Caco-2 (cell line): ENCODE measurements at regions not wholly inside any gene's neighbourhood (a gene's known extent, or its start where the extent isn't known, plus 50 kb on each side); places are given as distances from the start of the nearest gene placed in this dataset.

ENCODE experiments used
- BruUV-seq: library from RNA; stranded (reverse); fragments of 400-500 nt; replicated peaks from 2 replicates; lab custom pipeline; 2021; lab: Mats Ljungman, UMichigan
- CTCF ChIA-PET: fragments of 300-600 bp; sonication (Branson Sonifier 250); formaldehyde crosslinking; loops from one replicate; lab custom pipeline; 2022; ENCODE audit warnings: antibody characterized with exemption; lab: Charles Lee
- POLR2A ChIA-PET: fragments of 300-600 bp; sonication (Branson Sonifier 250); formaldehyde crosslinking; loops from one replicate; lab custom pipeline; 2022; ENCODE audit warnings: antibody characterized with exemption; lab: Charles Lee
- DNase-seq, 2 experiments: peaks; one replicate each; pipeline versions ENCODE4 v3.0.0 to v3.0.0-alpha.2; 2020 to 2022
- H3K27me3 ChIP-seq: replicated peaks from 2 replicates; pipeline ENCODE4 v1.6.0; 2011; ENCODE audit warnings: low read length; ENCODE audit not compliant: control insufficient read depth, insufficient read depth
- H3K36me3 ChIP-seq: 2 replicates; pipeline ENCODE4 v1.5.1; 2011; ENCODE audit warnings: low read length; ENCODE audit not compliant: control insufficient read depth, insufficient read depth
- H3K4me1 ChIP-seq: fragments of 250-450 bp; sonication (Bioruptor Pico); 2 replicates; pipeline ENCODE4 v1.5.1; 2020; ENCODE audit warnings: mild to moderate bottlenecking
- H3K4me3 ChIP-seq: 2 replicates; pipeline ENCODE4 v1.5.1; 2011; ENCODE audit warnings: low read depth, mild to moderate bottlenecking, control low read depth, low read length
- H3K9me3 ChIP-seq: fragments of 250-450 bp; sonication (Bioruptor Pico); 2 replicates; pipeline ENCODE4 v1.5.1; 2020; ENCODE audit warnings: mild to moderate bottlenecking, moderate library complexity
- H3K27ac Mint-ChIP-seq: one replicate; pipeline ENCODE4 v1.8.0; 2022; ENCODE audit warnings: mixed read lengths; ENCODE audit not compliant: unreplicated experiment
- H3K27me3 Mint-ChIP-seq: one replicate; pipeline ENCODE4 v1.8.0; 2022; ENCODE audit warnings: mixed read lengths; ENCODE audit not compliant: insufficient read depth, unreplicated experiment
- H3K36me3 Mint-ChIP-seq: one replicate; pipeline ENCODE4 v1.8.0; 2022; ENCODE audit warnings: mild to moderate bottlenecking, mixed read lengths; ENCODE audit not compliant: insufficient read depth, unreplicated experiment
- H3K4me1 Mint-ChIP-seq: one replicate; pipeline ENCODE4 v1.8.0; 2022; ENCODE audit warnings: low read depth, mixed read lengths; ENCODE audit not compliant: unreplicated experiment
- H3K4me3 Mint-ChIP-seq: one replicate; pipeline ENCODE4 v1.8.0; 2022; ENCODE audit warnings: mild to moderate bottlenecking, moderate library complexity, mixed read lengths; ENCODE audit not compliant: unreplicated experiment
- H3K9me3 Mint-ChIP-seq: one replicate; pipeline ENCODE4 v1.8.0; 2022; ENCODE audit warnings: mixed read lengths; ENCODE audit not compliant: unreplicated experiment
- intact Hi-C: fragments of 100-400 bp; cut with micrococcal nuclease; formaldehyde crosslinking; loops from one replicate; pipeline ENCODE4 v1.10.0; 2022; ENCODE audit not compliant: unreplicated experiment
- TF ChIP-seq, protein P1 (sequence below), 2 experiments: fragments of 200-600 bp in 1 of 2; IDR thresholded peaks; 1 replicate in 1 of 2; 2 replicates in 1 of 2; pipeline versions ENCODE4 v1.5.1 to v1.8.0; 2011 to 2022; ENCODE audit warnings: antibody characterized with exemption in 1 of 2, control low read depth in 1 of 2, inconsistent platforms in 1 of 2, low read depth in 1 of 2, low read length in 1 of 2, mild to moderate bottlenecking in 1 of 2, moderate library complexity in 1 of 2; ENCODE audit not compliant: insufficient read depth in 1 of 2, severe bottlenecking in 1 of 2, unreplicated experiment in 1 of 2

- ChIA-PET POLR2A (no interaction called here), CTCF (no interaction called here)
- H3K9me3 Mint-ChIP-seq, result no peaks in the 10 kb centered on the region
- BruUV-seq, result no TSS peak
- H3K27ac Mint-ChIP-seq, result no peak overlapping the region
- H3K9me3 ChIP-seq, result no peaks in the 10 kb centered on the region
- H3K36me3 Mint-ChIP-seq, result no peaks in the 10 kb centered on the region
- no peaks in the 10 kb centered on the region for H3K27me3 ChIP-seq
- intact Hi-C loops, result no loop called here
- no peak overlapping the region for H3K4me3 ChIP-seq
- H3K4me1 Mint-ChIP-seq, result no peaks in the 10 kb centered on the region
- DNase-seq, result no peak
- H3K4me1 ChIP-seq, result no peaks in the 10 kb centered on the region
- no peaks in the 10 kb centered on the region for H3K36me3 ChIP-seq
- H3K4me3 Mint-ChIP-seq, result no peak overlapping the region
- no peaks in the 10 kb centered on the region for H3K27me3 Mint-ChIP-seq
- TF ChIP-seq, protein P1, sequence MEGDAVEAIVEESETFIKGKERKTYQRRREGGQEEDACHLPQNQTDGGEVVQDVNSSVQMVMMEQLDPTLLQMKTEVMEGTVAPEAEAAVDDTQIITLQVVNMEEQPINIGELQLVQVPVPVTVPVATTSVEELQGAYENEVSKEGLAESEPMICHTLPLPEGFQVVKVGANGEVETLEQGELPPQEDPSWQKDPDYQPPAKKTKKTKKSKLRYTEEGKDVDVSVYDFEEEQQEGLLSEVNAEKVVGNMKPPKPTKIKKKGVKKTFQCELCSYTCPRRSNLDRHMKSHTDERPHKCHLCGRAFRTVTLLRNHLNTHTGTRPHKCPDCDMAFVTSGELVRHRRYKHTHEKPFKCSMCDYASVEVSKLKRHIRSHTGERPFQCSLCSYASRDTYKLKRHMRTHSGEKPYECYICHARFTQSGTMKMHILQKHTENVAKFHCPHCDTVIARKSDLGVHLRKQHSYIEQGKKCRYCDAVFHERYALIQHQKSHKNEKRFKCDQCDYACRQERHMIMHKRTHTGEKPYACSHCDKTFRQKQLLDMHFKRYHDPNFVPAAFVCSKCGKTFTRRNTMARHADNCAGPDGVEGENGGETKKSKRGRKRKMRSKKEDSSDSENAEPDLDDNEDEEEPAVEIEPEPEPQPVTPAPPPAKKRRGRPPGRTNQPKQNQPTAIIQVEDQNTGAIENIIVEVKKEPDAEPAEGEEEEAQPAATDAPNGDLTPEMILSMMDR (IDR thresholded peaks at IDR 0.05; ENCODE audit: insufficient read depth in 1 of 2, low read depth in 1 of 2, low read length in 1 of 2, severe bottlenecking in 1 of 2, unreplicated experiment in 1 of 2), result no peak
Observed at GRCh38 chr6:147825848-147826247, 317.4 kb downstream of the SAMD5 start.

GRCh38 chr6:147826698-147827097, 318.2 kb downstream of the SAMD5 start:
- H3K36me3 ChIP-seq, result no peaks in the 10 kb centered on the region
- no peaks in the 10 kb centered on the region for H3K9me3 Mint-ChIP-seq
- no peaks in the 10 kb centered on the region for H3K27me3 ChIP-seq
- H3K4me1 ChIP-seq, result no peaks in the 10 kb centered on the region
- DNase-seq, result no peak
- TF ChIP-seq, protein P1 (IDR thresholded peaks at IDR 0.05; ENCODE audit: insufficient read depth in 1 of 2, low read depth in 1 of 2, low read length in 1 of 2, severe bottlenecking in 1 of 2, unreplicated experiment in 1 of 2), result no peak
- intact Hi-C loops, result no loop called here
- CTCF ChIA-PET, result no interaction called here
- H3K9me3 ChIP-seq, result no peaks in the 10 kb centered on the region
- no peaks in the 10 kb centered on the region for H3K4me1 Mint-ChIP-seq
- no peak overlapping the region for H3K27ac Mint-ChIP-seq
- H3K36me3 Mint-ChIP-seq, result no peaks in the 10 kb centered on the region
- H3K27me3 Mint-ChIP-seq, result no peaks in the 10 kb centered on the region
- POLR2A ChIA-PET, result no interaction called here
- H3K4me3 ChIP-seq, result no peak overlapping the region
- no peak overlapping the region for H3K4me3 Mint-ChIP-seq
- BruUV-seq, result no TSS peak

DNA sequence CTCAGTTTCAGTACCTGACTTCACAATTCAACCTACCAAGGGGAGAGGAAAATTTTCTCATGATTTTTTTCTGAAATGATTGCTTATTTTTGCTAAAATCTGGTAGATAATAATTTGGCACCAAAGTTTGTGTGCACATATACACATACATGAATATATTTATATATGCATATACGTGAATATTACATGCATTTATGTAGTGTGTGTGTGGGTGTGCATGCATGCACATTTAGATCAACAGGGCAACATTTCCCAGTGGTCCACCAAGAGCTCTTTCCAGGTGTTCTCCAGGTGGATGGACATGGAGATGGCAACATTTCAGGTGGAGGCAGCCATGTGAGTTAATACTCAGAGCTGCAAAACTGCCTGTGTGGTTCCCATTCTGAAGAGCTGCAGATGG, 320.9 kb downstream of the SAMD5 start:
- ChIA-PET POLR2A (no interaction called here), CTCF (no interaction called here)
- intact Hi-C loops, result no loop called here
- Mint-ChIP-seq H3K27me3 (no peaks in the 10 kb centered on the region), H3K9me3 (no peaks in the 10 kb centered on the region), H3K36me3 (no peaks in the 10 kb centered on the region), H3K27ac (no peak overlapping the region), H3K4me1 (no peaks in the 10 kb centered on the region), H3K4me3 (no peak overlapping the region)
- TF ChIP-seq, protein P1 (IDR thresholded peaks at IDR 0.05; ENCODE audit: insufficient read depth in 1 of 2, low read depth in 1 of 2, low read length in 1 of 2, severe bottlenecking in 1 of 2, unreplicated experiment in 1 of 2), result no peak
- no peaks in the 10 kb centered on the region for H3K27me3 ChIP-seq
- H3K4me1 ChIP-seq, result no peaks in the 10 kb centered on the region
- H3K4me3 ChIP-seq, result no peak overlapping the region
- no peaks in the 10 kb centered on the region for H3K9me3 ChIP-seq
- no peaks in the 10 kb centered on the region for H3K36me3 ChIP-seq
- no TSS peak for BruUV-seq
- DNase-seq, result no peak
